Umbilical cord (tissue), 1 donor: ENCODE measurements at regions not wholly inside any gene's neighbourhood (a gene's known extent, or its start where the extent isn't known, plus 50 kb on each side); places are given as distances from the start of the nearest gene placed in this dataset.

ENCODE experiments used
- DNase-seq: peaks from one replicate; pipeline ENCODE4 v3.0.0-alpha.2; 2015; ENCODE audit warnings: low spot score

DNA sequence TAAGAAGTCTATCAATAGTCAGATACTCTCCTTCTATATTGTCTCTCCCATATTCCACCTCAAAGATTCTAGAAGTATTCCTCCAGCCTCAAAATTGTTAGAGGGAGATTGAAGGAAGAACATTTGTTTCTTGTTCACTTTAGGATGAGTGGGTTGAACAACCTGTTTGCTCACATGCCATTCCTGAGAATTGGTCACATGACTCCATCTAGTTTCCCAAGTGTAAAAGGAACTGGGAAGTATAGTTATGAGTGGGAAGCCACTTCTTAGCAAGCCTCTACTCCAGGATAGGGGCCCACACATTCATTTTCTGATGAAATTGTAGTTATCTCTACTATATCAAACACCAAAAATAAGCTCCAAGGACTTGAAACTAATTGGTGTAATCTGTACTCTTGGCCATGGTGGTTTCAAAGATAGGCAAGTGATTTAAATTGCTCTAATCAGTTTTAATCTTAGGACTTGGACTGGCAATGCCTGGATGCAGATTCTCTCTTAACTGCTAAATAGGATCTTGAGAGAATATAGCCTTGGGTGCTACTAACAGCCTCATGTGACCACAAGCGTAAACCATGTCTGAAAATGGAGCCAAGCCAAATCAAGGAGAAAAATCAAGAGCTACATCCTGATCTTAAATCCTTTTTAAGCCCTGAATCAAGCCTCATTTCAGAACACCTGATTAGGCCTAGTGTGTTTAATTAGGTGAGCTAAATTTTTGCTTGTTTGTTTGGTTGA lies 758.7 kb upstream of the MAN1A1 start:
- DNase-seq, result no peak

DNA sequence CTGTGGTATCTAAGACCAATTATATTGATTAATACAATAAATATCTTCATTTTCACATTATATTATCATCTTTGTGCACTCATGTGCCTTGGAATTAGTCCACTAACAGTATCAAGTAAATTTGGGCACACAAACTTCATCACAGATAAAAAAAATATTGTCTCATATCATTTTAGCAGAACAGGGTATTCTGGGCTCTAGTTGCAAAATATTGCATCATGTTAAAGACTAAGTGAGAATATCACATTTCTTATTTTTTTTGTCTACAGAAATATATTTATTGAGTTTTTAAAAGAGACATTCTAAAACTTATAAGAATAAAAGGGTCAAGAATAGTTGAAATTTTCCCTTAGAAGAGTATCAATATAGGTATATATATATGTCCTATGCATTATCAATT lies 754.1 kb upstream of the MAN1A1 start:
- DNase-seq, result no peak

- peak; percentile 68 for DNase-seq
Measured at GRCh38 chr6:120096696-120097260, 747.2 kb upstream of the MAN1A1 start.

- no peak for DNase-seq
Measured at GRCh38 chr6:120083186-120083585, 733.6 kb upstream of the MAN1A1 start.

DNA sequence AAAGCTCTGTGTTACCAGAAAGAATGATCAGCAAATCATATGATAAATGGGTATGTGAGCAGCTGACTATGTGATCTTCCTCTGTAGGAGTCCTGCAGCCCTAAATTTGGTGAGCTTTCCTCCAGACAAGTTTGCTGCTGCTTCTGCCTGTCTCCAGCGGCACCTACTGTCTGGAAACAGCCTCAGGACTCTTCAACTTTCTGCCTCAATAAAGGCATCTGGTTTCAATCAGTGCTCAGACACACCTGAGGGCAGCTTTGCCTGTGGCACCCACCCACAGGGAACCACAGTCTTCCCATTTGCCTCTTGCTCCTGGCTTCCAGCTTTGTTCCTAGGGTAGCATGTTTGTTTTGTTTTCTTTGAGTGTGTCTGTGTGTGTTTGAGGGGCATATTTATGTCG lies 727.9 kb upstream of the MAN1A1 start:
- DNase-seq, result peak; percentile 63

DNA sequence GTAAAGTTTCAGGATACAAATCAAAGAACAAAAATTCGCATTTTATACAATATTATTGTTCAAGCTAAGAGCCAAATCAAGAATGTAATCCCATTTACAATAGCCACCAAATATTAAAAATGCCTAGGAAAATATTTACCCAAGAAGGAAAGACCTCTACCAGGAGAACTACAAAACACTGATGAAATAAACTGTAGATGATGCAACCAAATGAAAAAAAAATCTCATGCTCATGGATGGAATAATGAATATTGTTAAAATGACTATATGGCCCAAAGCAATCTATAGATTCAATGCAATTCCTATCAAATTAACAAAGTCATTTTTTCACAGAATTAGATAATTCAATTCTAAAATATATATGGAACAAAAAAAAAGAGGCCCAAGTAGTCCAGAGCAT lies 708.8 kb upstream of the MAN1A1 start:
- no peak for DNase-seq

DNA sequence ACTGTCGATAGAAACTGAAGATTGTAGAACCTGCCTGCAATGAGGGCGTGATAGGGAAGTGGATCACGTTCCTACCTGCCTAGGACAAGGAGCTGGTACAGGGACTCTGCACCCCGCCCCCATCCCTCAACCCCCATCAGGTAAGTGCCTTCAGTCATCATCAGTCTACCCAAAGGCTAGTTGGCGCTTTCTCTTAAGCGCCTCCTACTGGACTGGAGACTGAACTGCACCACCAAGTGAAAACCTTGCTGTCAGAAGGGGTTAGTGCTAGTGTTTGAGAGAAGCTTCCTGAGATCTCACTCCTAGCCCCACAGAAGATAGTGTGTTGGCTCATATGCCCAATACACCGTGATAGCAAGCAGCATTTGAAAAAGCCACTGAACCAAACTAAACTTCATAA lies 706.5 kb upstream of the MAN1A1 start:
- DNase-seq, result no peak

DNA sequence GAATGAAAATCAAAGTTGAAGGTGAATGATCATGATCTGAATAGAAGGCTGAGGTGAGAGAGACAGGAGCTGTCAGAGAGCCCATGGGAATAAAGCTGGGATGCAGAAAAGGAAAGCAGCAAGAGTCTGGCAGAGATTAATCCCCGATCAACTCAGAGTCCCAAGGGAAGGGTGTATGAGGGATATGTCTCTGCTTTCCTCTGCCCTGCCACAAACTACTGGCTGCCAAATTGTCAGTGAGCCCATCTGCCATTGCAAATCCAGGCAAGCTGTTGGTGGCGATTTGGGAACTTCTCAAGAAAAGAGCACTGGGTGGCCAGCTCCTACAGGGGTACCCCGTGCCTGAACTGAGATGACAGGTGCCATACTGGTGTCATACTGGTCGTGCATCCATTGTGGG lies 705.5 kb upstream of the MAN1A1 start:
- no peak for DNase-seq

DNA sequence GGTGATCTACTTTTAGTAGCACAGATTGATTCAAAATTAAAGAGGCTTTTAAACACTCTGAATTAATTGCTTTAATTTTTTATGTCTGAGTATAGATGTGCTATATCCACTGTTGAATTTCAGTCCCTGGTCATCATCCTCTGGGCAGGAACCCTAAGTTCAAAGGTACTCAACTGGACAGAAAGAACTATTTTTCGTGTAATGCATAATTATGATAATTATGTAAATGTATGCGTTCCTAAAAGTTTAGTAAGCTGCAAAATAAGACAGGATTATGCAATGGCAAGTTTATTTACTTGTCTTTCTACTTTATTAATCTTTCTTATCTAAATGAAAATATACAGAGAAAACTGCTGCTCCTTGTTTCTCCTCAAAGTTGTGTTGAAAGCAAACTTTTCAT lies 690.1 kb upstream of the MAN1A1 start:
- DNase-seq, result no peak

DNA sequence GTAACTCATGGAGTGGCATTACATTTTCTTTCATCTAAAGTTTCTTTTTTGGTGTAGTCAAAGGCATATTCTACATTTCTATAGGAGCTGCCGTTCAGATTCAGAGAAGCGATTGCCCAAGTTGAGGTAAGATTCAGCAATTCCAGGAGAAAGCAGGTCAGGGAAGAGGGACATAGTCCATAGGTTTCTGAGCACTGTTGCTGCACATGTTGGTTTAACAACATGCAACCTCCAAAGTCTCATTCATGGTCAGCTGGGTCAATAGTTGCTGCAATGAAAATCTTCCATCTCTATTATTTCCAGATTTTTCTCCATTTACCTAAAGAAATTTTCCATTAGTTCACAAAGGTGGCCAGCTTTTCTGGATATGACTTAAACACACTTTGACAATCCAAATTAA lies 682.3 kb upstream of the MAN1A1 start:
- no peak for DNase-seq

DNA sequence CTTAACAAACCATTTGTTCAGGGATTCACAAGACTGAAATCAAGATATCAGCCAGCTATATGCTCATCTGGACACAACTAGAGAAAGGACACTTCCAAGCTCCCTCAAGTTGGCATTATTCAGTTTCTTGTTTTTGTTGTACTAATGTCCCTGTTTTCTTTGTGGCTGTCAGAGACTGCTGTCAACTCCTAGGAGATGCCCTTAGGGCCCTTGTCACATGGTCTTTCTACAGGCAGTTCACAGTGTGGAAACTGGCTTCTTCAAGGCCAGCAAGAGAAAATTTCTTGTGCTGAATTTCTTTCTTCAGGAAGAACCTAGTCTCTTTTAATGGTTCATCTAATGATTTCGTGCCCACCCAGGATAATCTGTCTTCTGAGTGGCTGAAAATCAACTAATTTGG lies 677.2 kb upstream of the MAN1A1 start:
- no peak for DNase-seq

DNA sequence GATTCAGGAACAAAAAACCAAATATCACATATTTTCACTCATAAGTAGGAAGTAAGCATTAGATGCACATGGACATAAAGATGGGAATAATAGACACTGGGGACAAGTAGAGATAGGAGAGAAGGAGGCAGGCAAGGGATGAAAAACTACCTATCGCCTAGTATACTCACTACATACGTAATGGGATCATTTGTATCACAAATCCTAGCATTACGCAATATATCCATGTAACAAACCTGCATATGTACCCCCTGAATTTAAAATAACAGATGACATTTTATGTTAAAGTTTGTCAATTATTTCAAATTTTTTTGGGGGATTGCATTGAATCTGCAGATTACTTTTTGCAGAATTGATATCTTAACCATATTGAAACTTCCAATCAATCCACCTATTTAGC lies 660.5 kb upstream of the MAN1A1 start:
- DNase-seq, result no peak

GRCh38 chr6:120005292-120005976 lies 655.9 kb upstream of the MAN1A1 start:
- DNase-seq, result no peak

- no peak for DNase-seq
Measured at GRCh38 chr6:119986934-119987549, 637.5 kb upstream of the MAN1A1 start.

DNA sequence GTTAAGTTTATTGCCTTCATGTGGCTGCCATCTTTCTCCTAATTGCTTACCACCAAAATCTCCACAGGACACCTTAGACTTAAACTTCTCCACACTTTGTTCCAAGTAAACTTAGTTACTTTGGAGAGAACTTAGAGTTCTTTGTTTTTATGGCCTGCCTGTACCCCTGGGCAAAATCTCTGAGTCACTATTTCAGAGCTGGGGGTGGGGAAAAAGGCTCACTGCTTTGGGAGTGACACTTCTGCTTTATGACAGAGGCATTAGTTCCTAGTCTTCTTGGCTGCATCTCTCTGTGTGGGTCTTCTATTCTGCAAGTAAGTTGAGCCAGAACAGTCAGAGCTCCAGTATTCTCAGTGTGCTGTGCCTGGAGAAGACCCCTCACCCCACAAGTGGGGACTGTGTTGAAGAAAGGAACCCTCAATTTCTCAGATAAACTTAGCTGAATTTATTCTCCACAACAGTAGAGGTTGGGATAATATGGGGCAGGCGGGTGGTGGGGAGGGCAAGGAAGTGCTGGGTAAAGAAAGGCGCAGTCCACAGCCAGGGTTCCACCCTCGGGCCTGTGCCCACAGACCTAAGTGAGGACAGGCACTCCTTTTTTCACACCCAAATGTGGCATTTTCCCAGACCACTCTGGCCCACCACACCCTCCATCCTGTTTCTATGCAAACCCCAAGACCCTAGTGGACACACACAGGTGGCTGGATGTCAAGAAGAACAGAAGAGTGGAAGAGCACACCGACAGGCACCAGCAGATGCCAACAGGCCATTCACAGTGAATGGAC lies 636.6 kb upstream of the MAN1A1 start:
- DNase-seq, result no peak

DNA sequence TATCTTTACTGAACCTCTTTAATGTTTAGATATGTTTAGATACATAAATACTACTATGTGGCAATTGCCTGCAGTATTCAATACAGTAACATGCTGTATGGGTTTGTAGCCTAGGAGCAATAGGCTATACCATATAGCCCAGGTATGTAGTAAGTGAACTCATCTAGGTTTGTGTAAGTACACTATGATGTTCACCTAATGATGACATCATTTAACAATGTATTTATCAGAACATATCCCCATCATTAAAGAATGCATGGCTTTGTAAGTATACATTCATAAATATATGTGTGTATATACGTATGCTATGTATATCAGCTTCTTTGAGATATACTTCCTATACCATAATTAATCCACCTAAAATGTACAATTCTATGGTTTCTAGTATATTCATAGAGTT lies 631.2 kb upstream of the MAN1A1 start:
- no peak for DNase-seq

- no peak for DNase-seq
Measured at GRCh38 chr6:119979862-119980261, 630.3 kb upstream of the MAN1A1 start.

GRCh38 chr6:119978274-119978889 lies 628.8 kb upstream of the MAN1A1 start:
- peak; percentile 8 for DNase-seq

GRCh38 chr6:119974430-119975159 lies 625.0 kb upstream of the MAN1A1 start:
- no peak for DNase-seq

DNA sequence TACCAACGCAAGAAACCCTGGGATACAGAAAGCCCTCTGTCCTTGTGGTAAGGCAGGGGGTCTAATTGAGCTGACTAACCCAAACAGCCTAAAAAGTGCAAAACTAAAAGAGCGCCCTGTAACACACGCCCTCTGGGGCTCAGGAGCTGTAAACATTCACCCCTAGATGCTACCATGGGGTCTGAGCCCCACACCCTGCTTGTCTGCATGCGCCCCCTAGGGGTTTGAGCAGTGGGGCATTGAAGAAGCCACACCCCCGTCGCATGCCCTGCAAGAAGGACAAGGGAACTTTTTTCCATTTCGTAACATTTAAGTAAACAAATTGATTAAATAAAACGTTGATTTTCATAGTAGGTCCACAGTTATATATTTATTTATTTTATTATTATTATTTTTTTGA lies 616.9 kb upstream of the MAN1A1 start:
- DNase-seq, result no peak

- DNase-seq, result no peak
Measured at GRCh38 chr6:119965900-119966299, 616.3 kb upstream of the MAN1A1 start.
